ENCODE measurements at regions not wholly inside any gene's neighbourhood (a gene's known extent, or its start where the extent isn't known, plus 50 kb on each side); places are given as distances from the start of the nearest gene placed in this dataset.

DNA sequence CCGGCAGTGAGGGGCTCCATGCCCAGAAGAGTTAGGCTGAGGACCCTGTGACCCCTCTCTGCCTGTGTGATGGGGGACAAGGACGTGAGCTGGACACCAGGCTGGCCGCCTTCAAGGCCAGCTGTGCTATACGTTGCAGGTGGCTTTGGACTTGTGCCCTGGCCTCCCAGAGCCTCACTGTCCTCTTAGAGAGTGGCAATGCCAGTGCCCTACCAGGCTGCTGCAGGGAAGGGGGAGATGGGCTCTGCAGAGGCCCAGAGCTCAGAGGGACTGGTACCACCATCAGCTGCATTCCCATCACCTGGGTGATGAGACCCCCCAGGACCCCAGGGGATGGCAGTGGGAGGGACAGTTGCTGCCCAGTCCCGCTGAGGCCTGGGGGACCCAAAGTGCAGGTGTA is 90.4 kb upstream of the SHISAL1 start:
- DNase-seq (ENCODE audit: low read depth in 1 of 2, low spot score in 1 of 2): no peak

GRCh38 chr22:44402196-44403111 is 89.7 kb upstream of the SHISAL1 start:
- DNase-seq (ENCODE audit: low read depth in 1 of 2, low spot score in 1 of 2): no peak

DNA sequence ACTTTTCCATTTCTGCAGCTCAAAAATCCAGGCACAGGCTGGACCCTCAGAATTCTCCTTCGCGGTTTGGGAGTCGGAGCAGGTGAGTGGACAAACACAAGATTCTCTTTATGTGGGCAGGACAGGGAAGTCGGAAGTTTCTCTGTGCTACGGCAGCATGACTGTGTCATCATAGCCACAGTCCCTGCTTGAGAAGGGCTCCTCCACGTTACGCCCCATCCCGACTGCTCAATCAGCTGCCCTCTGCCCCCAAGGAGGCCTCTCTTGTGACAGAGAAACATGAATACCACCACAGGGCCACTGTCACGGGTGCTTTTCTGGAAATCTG is 89.0 kb upstream of the SHISAL1 start:
- no peak for DNase-seq (ENCODE audit: low read depth in 1 of 2, low spot score in 1 of 2)

DNA sequence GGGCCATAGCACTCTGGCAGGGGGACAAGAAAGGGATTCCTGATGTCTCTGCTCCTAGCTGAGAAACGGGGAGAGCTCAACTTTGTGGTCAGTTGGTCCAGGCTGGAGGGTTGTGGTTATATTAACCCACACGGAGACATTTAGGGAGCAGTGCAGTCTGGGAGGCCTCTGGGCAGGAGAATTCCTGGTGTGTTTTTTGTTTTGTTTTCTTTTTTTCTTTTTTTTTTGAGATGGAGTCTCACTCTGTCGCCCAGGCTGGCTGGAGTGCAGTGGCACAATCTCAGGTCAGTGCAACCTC is 88.0 kb upstream of the SHISAL1 start:
- no peak for DNase-seq (ENCODE audit: low read depth in 1 of 2, low spot score in 1 of 2)

DNA sequence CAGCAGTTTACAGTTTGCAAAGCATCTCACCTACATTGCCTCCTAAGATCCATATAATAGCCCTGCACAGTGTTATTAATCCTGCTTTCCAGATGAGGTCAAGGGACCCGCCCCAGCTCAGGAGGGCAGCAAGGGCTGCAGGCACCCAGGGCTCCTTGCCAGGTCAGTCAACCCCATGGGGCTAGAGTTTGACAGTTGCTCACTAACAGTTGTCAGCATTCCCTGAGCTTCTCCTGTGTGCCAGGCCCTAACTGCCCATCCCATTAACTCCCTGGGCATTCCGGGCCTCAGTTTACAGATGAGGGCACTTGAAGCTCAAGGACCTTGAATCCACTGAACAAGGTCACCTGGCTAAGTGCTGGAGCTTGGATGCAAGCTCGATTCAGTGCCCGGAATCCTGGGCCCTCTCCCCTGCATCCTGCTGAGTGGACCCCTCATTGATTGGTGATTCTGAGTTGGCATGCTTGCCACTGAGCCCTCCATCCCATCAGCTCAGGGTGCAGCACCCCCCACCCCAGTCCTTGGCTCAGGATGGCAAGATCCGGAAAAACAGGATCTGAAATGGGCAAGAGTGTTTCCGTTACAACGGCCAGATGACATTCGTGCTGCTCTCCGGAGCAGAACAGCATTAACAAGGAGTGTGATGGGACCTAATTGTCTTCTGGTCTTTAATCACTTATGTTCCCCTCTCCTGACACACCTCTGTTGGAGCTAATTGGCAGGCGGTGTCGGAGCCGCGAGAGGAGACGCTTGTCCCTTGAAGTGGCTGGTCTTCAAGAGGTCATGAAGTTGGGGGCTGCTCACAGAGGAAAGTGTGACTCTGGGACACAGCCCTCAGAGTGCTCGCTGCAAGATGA is 87.4 kb upstream of the SHISAL1 start:
- DNase-seq (ENCODE audit: low read depth in 1 of 2, low spot score in 1 of 2): peak in 1 of 2 donors; percentile 2

DNA sequence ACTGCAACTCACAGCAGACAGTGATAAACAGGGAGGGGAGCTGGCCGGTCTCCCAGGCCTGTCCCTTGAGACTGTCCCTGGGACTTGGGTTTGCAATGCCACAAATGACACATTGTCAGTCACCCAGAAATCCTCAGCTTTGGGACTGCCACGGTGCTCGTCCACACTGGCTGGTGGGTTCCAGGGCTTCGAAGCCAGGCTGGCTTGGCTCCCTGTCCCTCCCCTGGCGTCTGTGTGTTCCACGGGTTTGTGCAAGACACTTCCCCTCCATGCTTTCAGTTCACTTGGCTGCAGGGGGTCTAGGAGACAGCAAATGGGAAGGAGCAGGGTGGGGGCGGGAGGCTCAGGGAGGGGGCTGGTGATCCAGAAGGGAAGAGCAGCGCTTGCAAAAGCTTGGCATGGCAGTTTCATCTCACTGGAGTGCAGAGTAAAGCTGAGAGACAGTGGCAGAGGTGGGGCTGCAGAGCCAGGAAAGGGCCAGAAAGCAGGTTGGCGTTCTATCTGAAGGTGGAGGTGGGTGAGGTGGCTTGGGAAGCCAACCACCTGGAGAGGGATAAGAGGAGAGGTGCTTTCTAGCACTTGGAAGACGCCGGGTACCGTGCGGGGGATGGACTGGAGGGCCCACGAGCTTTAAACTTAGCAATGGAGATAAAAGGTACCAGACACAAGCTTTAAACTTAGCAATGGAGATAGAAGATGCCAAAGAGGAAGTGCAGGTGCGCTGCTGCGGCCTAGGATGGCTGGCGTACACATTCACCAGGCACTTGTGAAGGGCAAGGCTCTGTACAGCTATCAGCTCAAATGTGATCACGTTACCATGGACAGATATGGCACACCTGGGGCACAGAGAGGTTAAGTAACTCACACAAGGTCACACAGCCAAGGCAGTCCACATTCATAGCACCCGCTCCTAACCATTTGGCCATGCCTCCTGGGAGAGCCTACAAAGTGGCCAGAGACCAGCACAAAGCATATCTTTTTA is 86.4 kb upstream of the SHISAL1 start:
- DNase-seq (ENCODE audit: low read depth in 1 of 2, low spot score in 1 of 2): no peak

- no peak for DNase-seq (ENCODE audit: low read depth in 1 of 2, low spot score in 1 of 2)
Observed at GRCh38 chr22:44396727-44397722, 84.3 kb upstream of the SHISAL1 start.

DNA sequence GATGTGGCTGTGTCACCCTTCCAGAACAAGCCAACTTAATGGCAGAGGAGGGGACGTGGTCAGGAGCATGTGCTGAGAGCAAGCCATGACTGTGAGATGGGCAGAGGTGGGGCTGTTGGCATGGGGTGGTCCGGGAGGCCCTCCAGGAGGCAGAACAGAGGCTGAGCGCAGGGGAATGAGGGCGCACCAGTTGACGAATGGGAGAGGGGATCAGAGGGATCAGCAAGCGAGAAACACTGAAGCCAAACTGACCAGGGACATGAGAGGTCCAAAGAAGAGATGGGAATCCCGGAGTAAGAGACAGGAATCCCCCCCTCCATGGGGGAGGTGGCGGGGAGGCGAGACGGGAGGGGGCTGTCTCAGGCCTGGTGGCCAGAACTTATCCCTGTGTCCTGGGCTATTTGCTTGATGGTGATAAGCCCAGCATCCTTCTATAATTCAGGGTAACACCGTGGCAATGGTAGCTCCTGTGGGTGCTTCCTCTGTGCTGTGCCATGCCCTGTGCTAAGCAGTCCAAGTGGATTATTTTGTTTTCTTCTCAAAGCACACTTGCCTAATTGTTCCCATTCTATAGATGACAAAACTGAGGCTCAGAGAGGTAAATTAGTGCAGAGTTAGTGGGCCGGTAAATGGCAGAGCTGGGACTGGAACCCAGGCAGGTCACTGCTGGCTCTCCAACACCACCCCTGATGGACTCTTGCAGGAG is 83.4 kb upstream of the SHISAL1 start:
- DNase-seq (ENCODE audit: low read depth in 1 of 2, low spot score in 1 of 2): no peak

GRCh38 chr22:44395118-44396005 is 82.6 kb upstream of the SHISAL1 start:
- no peak for DNase-seq (ENCODE audit: low read depth in 1 of 2, low spot score in 1 of 2)

DNA sequence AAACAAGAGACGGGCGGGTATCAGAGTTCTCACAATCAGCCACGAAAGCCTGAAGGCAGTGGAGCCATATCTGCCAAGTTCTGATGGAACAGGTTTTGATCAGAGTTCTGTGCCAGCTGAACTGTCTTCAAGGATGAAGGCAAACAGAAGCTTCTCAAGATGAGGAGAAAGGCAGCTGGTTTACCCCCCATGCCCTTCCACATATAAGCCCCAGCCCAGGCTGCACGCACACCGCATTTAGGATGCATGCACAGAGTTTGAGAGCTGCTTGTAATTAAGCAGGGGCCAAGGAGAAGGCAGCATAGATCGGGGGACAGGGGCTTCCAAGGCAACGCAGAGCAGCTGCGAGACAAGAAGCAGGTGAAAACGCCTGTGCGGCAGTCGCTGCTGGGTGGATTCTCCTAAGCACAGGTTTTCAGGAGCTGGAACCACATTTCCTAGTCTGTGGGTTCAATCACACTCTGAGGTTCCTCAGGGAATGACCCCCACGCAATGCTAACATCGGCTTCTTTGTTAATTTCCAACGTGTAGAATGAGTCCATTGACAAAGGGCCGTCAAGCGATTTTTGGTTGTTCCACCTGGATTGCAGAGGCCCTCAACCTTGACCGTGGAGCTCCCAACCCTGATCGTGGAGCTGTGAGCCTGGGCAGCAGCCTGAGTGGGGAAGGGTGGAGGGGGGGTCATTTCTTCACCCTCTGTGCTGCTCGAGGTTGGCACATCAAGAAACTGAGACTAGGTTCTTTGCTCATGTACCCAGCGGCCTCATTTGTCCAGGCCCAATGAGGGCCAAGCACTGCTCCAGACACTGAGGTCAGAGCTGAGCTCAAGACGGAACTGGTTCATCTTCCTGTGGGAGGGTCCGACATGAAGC is 81.7 kb upstream of the SHISAL1 start:
- DNase-seq (ENCODE audit: low read depth in 1 of 2, low spot score in 1 of 2): no peak

- DNase-seq (ENCODE audit: low read depth in 1 of 2, low spot score in 1 of 2): no peak
Observed at GRCh38 chr22:44393066-44393465, 80.3 kb upstream of the SHISAL1 start.

GRCh38 chr22:44392446-44392921 is 79.7 kb upstream of the SHISAL1 start:
- DNase-seq (ENCODE audit: low read depth in 1 of 2, low spot score in 1 of 2): no peak

DNA sequence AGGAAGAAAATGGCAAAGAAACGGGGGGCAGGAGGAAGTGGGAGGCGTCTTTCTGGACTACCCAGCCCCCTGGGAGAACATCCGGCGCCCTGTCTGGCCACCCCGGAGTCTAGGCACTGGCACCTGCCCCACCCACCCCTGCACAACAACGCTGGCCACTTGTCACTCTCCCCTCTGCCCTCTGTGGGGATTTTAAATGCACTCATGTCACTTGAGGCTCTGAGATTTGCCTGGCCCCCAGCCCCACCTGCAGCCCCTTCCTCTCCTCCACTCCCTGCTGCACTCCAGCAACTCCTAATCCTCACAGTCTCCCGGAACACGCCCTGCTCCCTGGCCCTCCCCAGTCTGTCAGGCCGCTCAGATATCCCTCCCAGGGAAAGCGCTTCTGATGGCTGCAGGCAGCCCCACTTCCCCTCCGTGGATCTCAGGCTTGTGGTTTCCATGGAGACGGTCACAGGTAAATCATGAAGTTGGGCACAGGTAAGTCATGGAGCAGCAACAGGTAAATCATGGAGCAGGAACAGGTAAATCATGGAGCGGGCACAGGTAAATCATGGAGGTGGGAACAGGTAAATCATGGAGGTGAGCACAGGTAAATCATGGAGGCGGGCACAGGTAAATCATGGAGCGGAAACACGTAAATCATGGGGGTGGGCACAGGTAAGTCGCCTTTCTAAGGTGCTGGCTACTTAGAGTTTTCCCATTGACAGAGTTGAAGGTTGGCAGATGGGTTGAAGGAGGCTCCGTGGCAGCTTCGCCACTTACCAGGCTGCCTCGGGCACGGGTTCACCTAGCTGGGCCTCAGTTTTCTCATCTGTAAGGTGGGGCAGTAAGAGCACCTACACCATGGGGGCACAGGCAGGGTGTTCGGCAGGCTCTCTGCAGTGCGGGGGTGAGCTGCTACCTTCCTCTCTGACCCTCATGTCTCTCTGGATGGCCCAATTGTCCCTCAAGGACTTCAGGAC is 79.0 kb upstream of the SHISAL1 start:
- no peak for DNase-seq (ENCODE audit: low read depth in 1 of 2, low spot score in 1 of 2)

- DNase-seq (ENCODE audit: low read depth in 1 of 2, low spot score in 1 of 2): no peak
Observed at GRCh38 chr22:44391015-44391414, 78.3 kb upstream of the SHISAL1 start.

DNA sequence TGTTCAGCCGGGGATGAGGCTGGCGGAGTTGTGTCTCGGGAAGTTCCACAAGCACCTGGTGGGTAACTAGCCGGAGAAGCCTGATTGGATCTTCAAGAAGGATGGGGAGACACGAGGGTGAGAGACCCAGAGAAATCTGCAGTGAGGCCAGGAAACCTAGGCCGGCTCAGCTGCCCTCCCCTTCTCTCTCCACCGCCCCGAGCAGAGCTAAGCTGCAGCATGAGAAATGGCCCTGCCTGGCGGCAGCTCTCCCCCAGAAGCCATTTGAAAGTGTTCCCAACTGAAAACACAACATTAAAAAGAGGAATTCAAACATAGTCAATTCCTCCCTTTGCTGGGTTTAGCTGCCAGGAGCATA is 77.8 kb upstream of the SHISAL1 start:
- DNase-seq (ENCODE audit: low read depth in 1 of 2, low spot score in 1 of 2): no peak

GRCh38 chr22:44389926-44390612 is 77.3 kb upstream of the SHISAL1 start:
- DNase-seq (ENCODE audit: low read depth in 1 of 2, low spot score in 1 of 2): no peak

Measured in activated T-helper 1 cell treated with anti-CD3 and anti-CD28 coated beads, Interleukin-2, amount 50 U/mL, for 16 hours (primary cell).